MM.1S (cell line): ENCODE measurements at regions not wholly inside any gene's neighbourhood (a gene's known extent, or its start where the extent isn't known, plus 50 kb on each side); places are given as distances from the start of the nearest gene placed in this dataset.
"Not testable (repeated sequence)": the region's sequence is repeated elsewhere in the genome, so short reads cannot be mapped to it uniquely, and the experiment has no call there.

Source experiments
- DNase-seq: peaks from one replicate; pipeline ENCODE4 v3.0.0-alpha.2; 2015
- H2AFZ ChIP-seq: fragments of 300-600 bp; sonication (generic); 2 replicates; pipeline ENCODE4 v1.6.0; 2016; ENCODE audit warnings: antibody characterized with exemption, low read length
- H3F3A ChIP-seq: fragments of 300-600 bp; sonication (generic); 2 replicates; pipeline ENCODE4 v1.6.1; 2016; ENCODE audit warnings: mild to moderate bottlenecking, antibody characterized with exemption, low read length, moderate library complexity, mixed read lengths; ENCODE audit not compliant: insufficient read depth
- H3K27ac ChIP-seq: fragments of 300-600 bp; sonication (generic); 2 replicates; pipeline ENCODE4 v1.5.1; 2016; ENCODE audit warnings: mild to moderate bottlenecking, low read length
- H3K27me3 ChIP-seq: fragments of 300-600 bp; sonication (generic); replicated peaks from 2 replicates; pipeline ENCODE4 v1.6.0; 2016; ENCODE audit warnings: low read length; ENCODE audit not compliant: insufficient read depth
- H3K36me3 ChIP-seq: fragments of 300-600 bp; sonication (generic); replicated peaks from 2 replicates; pipeline ENCODE4 v1.6.1; 2016; ENCODE audit warnings: mild to moderate bottlenecking, low read length, mixed read lengths; ENCODE audit not compliant: insufficient read depth
- H3K4me1 ChIP-seq: fragments of 300-600 bp; sonication (generic); 2 replicates; pipeline ENCODE4 v1.6.1; 2016; ENCODE audit warnings: low read length, mixed read lengths
- H3K4me2 ChIP-seq: fragments of 300-600 bp; sonication (generic); 2 replicates; pipeline ENCODE4 v1.6.0; 2016; ENCODE audit warnings: low read depth, low read length
- H3K4me3 ChIP-seq: fragments of 300-600 bp; sonication (generic); 2 replicates; pipeline ENCODE4 v1.5.1; 2016; ENCODE audit warnings: low read length, mixed read lengths
- H3K79me2 ChIP-seq: fragments of 300-600 bp; sonication (generic); 2 replicates; pipeline ENCODE4 v1.6.1; 2016; ENCODE audit warnings: mixed run types, low read length, mixed read lengths
- H3K9ac ChIP-seq: fragments of 300-600 bp; sonication (generic); 2 replicates; pipeline ENCODE4 v1.6.1; 2016; ENCODE audit warnings: low read length, mixed read lengths
- H3K9me2 ChIP-seq: fragments of 300-600 bp; sonication (generic); replicated peaks from 2 replicates; pipeline ENCODE4 v1.6.1; 2016; ENCODE audit warnings: mild to moderate bottlenecking, low read length, mixed read lengths; ENCODE audit not compliant: insufficient read depth
- H3K9me3 ChIP-seq: fragments of 300-600 bp; sonication (generic); replicated peaks from 2 replicates; pipeline ENCODE4 v1.6.1; 2016; ENCODE audit warnings: mild to moderate bottlenecking, low read length, mixed read lengths; ENCODE audit not compliant: insufficient read depth
- H4K20me1 ChIP-seq: fragments of 300-600 bp; sonication (generic); 2 replicates; pipeline ENCODE4 v1.6.1; 2016; ENCODE audit warnings: mild to moderate bottlenecking, low read length, moderate library complexity, mixed read lengths; ENCODE audit not compliant: insufficient read depth
- EZH2 ChIP-seq: fragments of 300-600 bp; sonication (generic); optimal IDR thresholded peaks from 2 replicates; pipeline ENCODE3; 2017; ENCODE audit warnings: low read depth, mild to moderate bottlenecking, antibody characterized with exemption, low read length, mixed read lengths
- EZH2phosphoT487 ChIP-seq: fragments of 300-600 bp; sonication (generic); IDR thresholded peaks from 2 replicates; pipeline ENCODE4 v1.6.1; 2018; ENCODE audit warnings: antibody characterized with exemption, low read length
- TF ChIP-seq, protein P1 (sequence below): fragments of 300-600 bp; sonication (generic); IDR thresholded peaks from 2 replicates; pipeline ENCODE4 v1.5.1; 2016; ENCODE audit warnings: antibody characterized with exemption, low read length, mixed read lengths

DNA sequence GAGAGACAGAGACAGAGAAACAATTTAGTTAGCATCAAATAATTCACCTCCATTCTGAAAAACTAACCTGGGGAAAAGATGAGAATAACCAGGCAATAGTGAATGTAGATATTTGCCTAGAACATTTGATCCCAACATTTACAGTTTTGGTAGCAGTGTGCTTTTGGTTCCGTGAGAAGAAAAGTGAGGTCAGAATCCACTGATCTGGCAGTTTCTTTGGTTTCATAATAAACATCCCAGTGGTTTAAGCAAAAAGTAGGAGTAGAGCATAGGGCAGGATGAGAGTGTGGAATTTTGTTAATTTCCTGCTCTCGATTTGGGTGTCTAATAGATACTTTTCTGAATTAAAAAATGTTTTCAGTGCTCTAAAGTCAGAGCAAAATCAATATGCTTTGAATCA, 887.0 kb downstream of the NR2F1-AS1 start:
- no peaks in the 10 kb centered on the region for H3K9me2 ChIP-seq
- no peaks in the 10 kb centered on the region for H4K20me1 ChIP-seq
- no peak for DNase-seq
- no peaks in the 10 kb centered on the region for H3K27me3 ChIP-seq
- H3K9ac ChIP-seq, result no peak overlapping the region
- H3K4me2 ChIP-seq, result no peak overlapping the region
- H3K27ac ChIP-seq, result no peak overlapping the region
- no peaks in the 10 kb centered on the region for H3K4me1 ChIP-seq
- TF ChIP-seq EZH2phosphoT487 (no peak), EZH2 (no peak)
- TF ChIP-seq, protein P1, sequence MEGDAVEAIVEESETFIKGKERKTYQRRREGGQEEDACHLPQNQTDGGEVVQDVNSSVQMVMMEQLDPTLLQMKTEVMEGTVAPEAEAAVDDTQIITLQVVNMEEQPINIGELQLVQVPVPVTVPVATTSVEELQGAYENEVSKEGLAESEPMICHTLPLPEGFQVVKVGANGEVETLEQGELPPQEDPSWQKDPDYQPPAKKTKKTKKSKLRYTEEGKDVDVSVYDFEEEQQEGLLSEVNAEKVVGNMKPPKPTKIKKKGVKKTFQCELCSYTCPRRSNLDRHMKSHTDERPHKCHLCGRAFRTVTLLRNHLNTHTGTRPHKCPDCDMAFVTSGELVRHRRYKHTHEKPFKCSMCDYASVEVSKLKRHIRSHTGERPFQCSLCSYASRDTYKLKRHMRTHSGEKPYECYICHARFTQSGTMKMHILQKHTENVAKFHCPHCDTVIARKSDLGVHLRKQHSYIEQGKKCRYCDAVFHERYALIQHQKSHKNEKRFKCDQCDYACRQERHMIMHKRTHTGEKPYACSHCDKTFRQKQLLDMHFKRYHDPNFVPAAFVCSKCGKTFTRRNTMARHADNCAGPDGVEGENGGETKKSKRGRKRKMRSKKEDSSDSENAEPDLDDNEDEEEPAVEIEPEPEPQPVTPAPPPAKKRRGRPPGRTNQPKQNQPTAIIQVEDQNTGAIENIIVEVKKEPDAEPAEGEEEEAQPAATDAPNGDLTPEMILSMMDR, result no peak
- H2AFZ ChIP-seq, result no peak overlapping the region
- H3K4me3 ChIP-seq, result no peak overlapping the region
- H3K9me3 ChIP-seq, result no peaks in the 10 kb centered on the region
- no peaks in the 10 kb centered on the region for H3K79me2 ChIP-seq
- H3K36me3 ChIP-seq, result no peaks in the 10 kb centered on the region
- no peaks in the 10 kb centered on the region for H3F3A ChIP-seq

DNA sequence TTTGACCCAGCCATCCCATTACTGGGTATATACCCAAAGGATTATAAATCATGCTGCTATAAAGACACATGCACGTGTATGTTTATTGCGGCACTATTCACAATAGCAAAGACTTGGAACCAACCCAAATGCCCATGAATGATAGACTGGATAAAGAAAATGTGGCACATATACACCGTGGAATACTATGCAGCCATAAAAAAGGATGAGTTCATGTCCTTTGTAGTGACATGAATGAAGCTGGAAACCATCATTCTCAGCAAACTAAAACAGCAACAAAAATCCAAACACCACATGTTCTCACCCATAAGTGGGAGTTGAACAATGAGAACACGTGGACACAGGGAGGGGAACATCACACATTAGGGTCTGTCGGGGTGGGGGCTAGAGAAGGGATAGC, 889.1 kb downstream of the NR2F1-AS1 start:
- H3K9ac ChIP-seq, H2AFZ ChIP-seq, H3K4me3 ChIP-seq, H3F3A ChIP-seq, H3K4me1 ChIP-seq, DNase-seq, H4K20me1 ChIP-seq, H3K4me2 ChIP-seq, H3K9me3 ChIP-seq, H3K27me3 ChIP-seq, H3K9me2 ChIP-seq, H3K27ac ChIP-seq, H3K36me3 ChIP-seq, H3K79me2 ChIP-seq: not testable (repeated sequence)

DNA sequence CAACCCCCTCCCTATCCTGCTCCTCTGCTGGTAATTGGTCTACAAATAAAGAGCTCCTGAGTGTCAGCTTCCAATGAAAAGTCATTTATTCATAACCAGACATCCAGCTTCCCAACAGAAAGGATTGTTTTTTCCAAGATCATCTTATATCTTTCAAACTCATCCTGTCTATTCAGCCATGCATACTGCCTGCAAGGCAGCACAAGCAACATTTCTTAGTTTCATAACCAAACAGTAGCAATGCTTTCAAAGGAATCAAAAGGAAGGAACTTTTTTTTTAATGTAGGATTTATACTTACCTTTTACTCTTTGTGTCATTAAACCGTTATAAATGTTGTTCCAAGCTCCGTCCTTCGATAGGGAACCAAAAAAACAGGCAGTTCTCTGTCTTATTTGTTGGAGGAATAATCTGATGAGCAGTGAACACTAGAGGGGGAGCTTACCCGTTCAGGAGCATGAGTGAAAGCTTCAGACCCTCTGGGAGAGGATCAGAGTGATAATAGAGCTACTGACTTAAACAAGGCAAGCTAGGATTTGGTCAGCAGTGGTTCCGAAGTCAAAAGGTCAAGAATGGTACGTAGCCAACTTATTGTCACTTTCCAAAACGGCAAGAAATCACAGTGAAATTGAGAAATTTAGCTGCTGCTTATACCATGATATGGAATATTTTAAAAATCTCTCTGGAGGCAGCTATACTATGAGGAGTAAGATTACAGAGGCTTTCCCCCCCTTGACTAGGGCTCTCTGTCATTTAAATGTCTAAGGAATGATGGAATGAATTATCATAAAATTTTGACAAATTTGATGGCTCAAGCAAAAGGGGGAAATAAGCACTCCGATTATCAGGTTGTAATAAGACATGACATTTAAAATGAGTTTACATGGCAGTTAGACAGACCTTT, 892.9 kb downstream of the NR2F1-AS1 start:
- H2AFZ ChIP-seq, result no peak overlapping the region
- no peaks in the 10 kb centered on the region for H3K36me3 ChIP-seq
- no peak overlapping the region for H3K27ac ChIP-seq

More for the DNA sequence above, 892.9 kb downstream of the NR2F1-AS1 start:
- H3K9ac ChIP-seq, result no peak overlapping the region
- no peak overlapping the region for H3K4me2 ChIP-seq
- no peaks in the 10 kb centered on the region for H3K9me3 ChIP-seq
- H3K4me1 ChIP-seq, result no peaks in the 10 kb centered on the region
- TF ChIP-seq EZH2phosphoT487, result no peak
- TF ChIP-seq, protein P1, result no peak
- TF ChIP-seq EZH2, result no peak
- no peak overlapping the region for H3K4me3 ChIP-seq
- no peaks in the 10 kb centered on the region for H3K79me2 ChIP-seq
- no peaks in the 10 kb centered on the region for H3K9me2 ChIP-seq
- H4K20me1 ChIP-seq, result no peaks in the 10 kb centered on the region
- no peaks in the 10 kb centered on the region for H3K27me3 ChIP-seq
- DNase-seq, result no peak
- H3F3A ChIP-seq, result no peaks in the 10 kb centered on the region
